GM12878 (cell line): ENCODE measurements at regions not wholly inside any gene's neighbourhood (a gene's known extent, or its start where the extent isn't known, plus 50 kb on each side); places are given as distances from the start of the nearest gene placed in this dataset.

ENCODE experiments used
- ATAC-seq: fragments of 200-7000 bp; cut with Tn5 transposase; 3 replicates; pipeline ENCODE4 v1.9.1; 2020; ENCODE audit warnings: mild to moderate bottlenecking, moderate library complexity
- BruUV-seq: library from RNA; stranded (reverse); fragments of 400-500 nt; replicated peaks from 2 replicates; lab custom pipeline; 2021; lab: Mats Ljungman, UMichigan
- CTCF ChIA-PET: fragments of 300-600 bp; sonication (Branson Sonifier 250); formaldehyde crosslinking; extraction: SDS; loops from one replicate; lab custom pipeline; 2021; ENCODE audit warnings: inconsistent platforms; lab: Yijun Ruan, JAX
- POLR2A ChIA-PET: fragments of 350-600 bp; formaldehyde crosslinking; extraction: SDS; loops from one replicate; lab custom pipeline; 2021; ENCODE audit warnings: inconsistent platforms; lab: Charles Lee
- RAD21 ChIA-PET: fragments of 300-600 bp; sonication (Branson Sonifier 250); formaldehyde crosslinking; loops from one replicate; lab custom pipeline; 2023; ENCODE audit warnings: antibody characterized with exemption; ENCODE audit not compliant: unreplicated experiment; lab: Charles Lee
- SMC1A ChIA-PET: fragments of 300-600 bp; sonication (Branson Sonifier 250); formaldehyde crosslinking; loops from one replicate; lab custom pipeline; 2023; ENCODE audit not compliant: unreplicated experiment, uncharacterized antibody; lab: Charles Lee
- DNase-seq: peaks from one replicate; pipeline ENCODE4 v3.0.0-alpha.2; 2011; ENCODE audit warnings: low read depth, low spot score
- FAIRE-seq: peaks from 3 replicates; lab custom pipeline; 2011; peaks lifted over from hg19 to GRCh38; lab: Jason Lieb, UNC
- H2AFZ ChIP-seq: 2 replicates; pipeline ENCODE4 v1.6.0; 2011; ENCODE audit warnings: low read depth, low read length, control low read depth; ENCODE audit not compliant: control insufficient read depth
- H3K27ac ChIP-seq: 2 replicates; pipeline ENCODE4 v1.5.1; 2011; ENCODE audit warnings: control low read depth; ENCODE audit not compliant: control insufficient read depth, insufficient read depth
- H3K27me3 ChIP-seq, 2 experiments: replicated peaks in 1 of 2; 2 replicates each; pipeline versions ENCODE4 v1.6.0 to v1.6.1; 2011; ENCODE audit warnings: low read length in 1 of 2; ENCODE audit not compliant: control insufficient read depth in 2 of 2, insufficient read depth in 2 of 2
- H3K36me3 ChIP-seq, 2 experiments: 2 replicates each; pipeline ENCODE4 v1.5.1; 2011; ENCODE audit warnings: low read length in 1 of 2; ENCODE audit not compliant: control insufficient read depth in 2 of 2, insufficient read depth in 2 of 2
- H3K4me1 ChIP-seq: 2 replicates; pipeline ENCODE4 v1.6.1; 2011; ENCODE audit warnings: mild to moderate bottlenecking, low read length, moderate library complexity, mixed read lengths; ENCODE audit not compliant: control insufficient read depth, insufficient read depth
- H3K4me2 ChIP-seq: 2 replicates; pipeline ENCODE4 v1.6.0; 2011; ENCODE audit warnings: control low read depth; ENCODE audit not compliant: control insufficient read depth, insufficient read depth
- H3K4me3 ChIP-seq: fragments of 200-600 bp; sonication (generic); 2 replicates; pipeline ENCODE4 v1.5.1; 2016
- H3K79me2 ChIP-seq: 2 replicates; pipeline ENCODE4 v1.6.0; 2011; ENCODE audit warnings: low read length; ENCODE audit not compliant: control insufficient read depth, insufficient read depth
- H3K9ac ChIP-seq: 2 replicates; pipeline ENCODE4 v1.8.0; 2011; ENCODE audit warnings: low read length, control low read depth, mixed read lengths; ENCODE audit not compliant: control insufficient read depth, insufficient read depth
- H3K9me3 ChIP-seq: replicated peaks from 3 replicates; pipeline ENCODE4 v1.5.1; 2011; ENCODE audit warnings: mild to moderate bottlenecking, low read length; ENCODE audit not compliant: control insufficient read depth, insufficient read depth
- H4K20me1 ChIP-seq: 2 replicates; pipeline ENCODE4 v1.6.0; 2011; ENCODE audit not compliant: control insufficient read depth, insufficient read depth
- EZH2 ChIP-seq: IDR thresholded peaks from 2 replicates; pipeline ENCODE4 v1.6.1; 2012; ENCODE audit warnings: low read depth, mild to moderate bottlenecking, control low read depth, inconsistent platforms, low read length, borderline replicate concordance; ENCODE audit not compliant: control insufficient read depth
- REST ChIP-seq: IDR thresholded peaks from 2 replicates; pipeline ENCODE4 v1.6.1; 2012; ENCODE audit warnings: mild to moderate bottlenecking, low read depth, low read length
- SUZ12 ChIP-seq: fragments of 200-600 bp; sonication (generic); IDR thresholded peaks from one replicate; pipeline ENCODE4 v1.6.1; 2018; ENCODE audit warnings: antibody characterized with exemption, mild to moderate bottlenecking; ENCODE audit not compliant: unreplicated experiment
- TCF3 ChIP-seq: IDR thresholded peaks from 2 replicates; pipeline ENCODE4 v1.6.1; 2012; ENCODE audit warnings: low read depth, mild to moderate bottlenecking, low read length, borderline replicate concordance; ENCODE audit not compliant: insufficient read depth
- WGBS: methylation state at CpG from one replicate; pipeline ENCODE4 v1.1.6; 2016; ENCODE audit warnings: low lambda C conversion rate; ENCODE audit not compliant: insufficient replicate concordance, insufficient coverage; ENCODE audit errors: missing lambda C conversion rate; 5-methylcytosine and 5-hydroxymethylcytosine counted together
- in situ Hi-C: fragments of 300-500 bp; cut with MboI; formaldehyde crosslinking; loops from 9 replicates; pipeline ENCODE4 v1.14.3; 2018; ENCODE audit warnings: mixed read lengths
- intact Hi-C: fragments of 100-400 bp; cut with micrococcal nuclease; formaldehyde crosslinking; loops from one replicate; pipeline ENCODE4 v1.14.2; 2022; ENCODE audit not compliant: unreplicated experiment
- TF ChIP-seq, protein P1 (sequence below): fragments of 450-650 bp; IDR thresholded peaks from 2 replicates; pipeline ENCODE4 v1.6.1; 2017; ENCODE audit warnings: mild to moderate bottlenecking, low read depth, inconsistent platforms; ENCODE audit not compliant: poor library complexity, severe bottlenecking

DNA sequence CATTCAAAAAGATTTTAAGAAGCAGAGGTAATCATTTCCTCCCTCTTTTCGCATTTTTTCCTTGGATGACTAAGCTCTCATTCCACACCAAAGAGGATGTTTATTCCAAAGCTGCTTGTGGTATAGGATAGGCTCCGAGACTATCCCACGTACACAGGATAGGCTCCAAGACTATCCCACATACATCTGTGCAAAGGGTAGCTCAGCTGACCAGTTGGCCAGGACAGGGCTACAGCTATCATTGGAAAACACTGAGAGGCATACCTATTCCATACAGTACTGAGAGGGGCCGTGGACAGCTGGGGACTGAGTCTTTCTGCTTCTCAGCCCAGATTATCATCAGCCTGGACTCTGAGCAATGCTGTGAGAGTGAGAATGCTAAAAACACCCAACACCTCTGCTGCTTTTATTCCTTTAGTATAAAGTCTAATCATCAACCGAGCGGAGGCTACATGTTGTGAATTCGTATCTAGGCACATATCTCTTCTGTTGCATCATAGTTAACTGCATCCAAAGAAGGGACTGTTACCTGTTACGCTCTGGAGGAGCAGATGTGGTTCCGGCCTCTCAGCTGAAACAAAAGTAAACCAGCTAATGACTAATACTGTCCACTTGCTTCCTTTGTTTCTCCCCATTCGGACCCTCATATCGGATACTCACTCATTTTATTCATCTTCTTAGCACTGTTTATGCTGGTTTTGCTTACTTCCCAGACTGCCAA is 141.0 kb downstream of the TNFSF18 start:
- no peaks in the 10 kb centered on the region for H3K79me2 ChIP-seq
- RAD21 ChIA-PET: interaction anchor here (0.7 kb wide), 1 partner anchor 552 kb away, joined by 3 read pairs; no protein-coding TSS in a partner anchor
- H3K27ac ChIP-seq: no peak overlapping the region
- H3K36me3 ChIP-seq: no peaks in the 10 kb centered on the region
- WGBS: 42% methylated on average over 11 of the region's 11 CpGs
- TF ChIP-seq TCF3: no peak
- TF ChIP-seq REST: no peak
- TF ChIP-seq, protein P1, sequence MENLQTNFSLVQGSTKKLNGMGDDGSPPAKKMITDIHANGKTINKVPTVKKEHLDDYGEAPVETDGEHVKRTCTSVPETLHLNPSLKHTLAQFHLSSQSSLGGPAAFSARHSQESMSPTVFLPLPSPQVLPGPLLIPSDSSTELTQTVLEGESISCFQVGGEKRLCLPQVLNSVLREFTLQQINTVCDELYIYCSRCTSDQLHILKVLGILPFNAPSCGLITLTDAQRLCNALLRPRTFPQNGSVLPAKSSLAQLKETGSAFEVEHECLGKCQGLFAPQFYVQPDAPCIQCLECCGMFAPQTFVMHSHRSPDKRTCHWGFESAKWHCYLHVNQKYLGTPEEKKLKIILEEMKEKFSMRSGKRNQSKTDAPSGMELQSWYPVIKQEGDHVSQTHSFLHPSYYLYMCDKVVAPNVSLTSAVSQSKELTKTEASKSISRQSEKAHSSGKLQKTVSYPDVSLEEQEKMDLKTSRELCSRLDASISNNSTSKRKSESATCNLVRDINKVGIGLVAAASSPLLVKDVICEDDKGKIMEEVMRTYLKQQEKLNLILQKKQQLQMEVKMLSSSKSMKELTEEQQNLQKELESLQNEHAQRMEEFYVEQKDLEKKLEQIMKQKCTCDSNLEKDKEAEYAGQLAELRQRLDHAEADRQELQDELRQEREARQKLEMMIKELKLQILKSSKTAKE: no peak
- no peak for TF ChIP-seq SUZ12
- TF ChIP-seq EZH2: no peak
- H3K4me2 ChIP-seq: no peak overlapping the region
- ATAC-seq (no peak), DNase-seq (no peak), FAIRE-seq (no peak)
- SMC1A ChIA-PET: interaction anchor here (1.0 to 1.9 kb wide), 2 partner anchors 11 to 13 kb away, joined by 3 to 6 read pairs; no protein-coding TSS in a partner anchor
- no peaks in the 10 kb centered on the region for H3K4me1 ChIP-seq
- H2AFZ ChIP-seq: no peak overlapping the region
- no peaks in the 10 kb centered on the region for H4K20me1 ChIP-seq
- H3K9me3 ChIP-seq: peaks cover 10% of the 10 kb centered on the region; the same call in 2 of the 3 replicates
- CTCF ChIA-PET: no interaction called here
- H3K9ac ChIP-seq: no peak overlapping the region
- BruUV-seq: no TSS peak
- no peak overlapping the region for H3K4me3 ChIP-seq
- in situ Hi-C loops: no loop called here
- POLR2A ChIA-PET: no interaction called here
- H3K27me3 ChIP-seq: no peaks in the 10 kb centered on the region; a peak in 1 of 4 replicates
- intact Hi-C loops: no loop called here
